ENCODE measurements at regions not wholly inside any gene's neighbourhood (a gene's known extent, or its start where the extent isn't known, plus 50 kb on each side); places are given as distances from the start of the nearest gene placed in this dataset.

DNA sequence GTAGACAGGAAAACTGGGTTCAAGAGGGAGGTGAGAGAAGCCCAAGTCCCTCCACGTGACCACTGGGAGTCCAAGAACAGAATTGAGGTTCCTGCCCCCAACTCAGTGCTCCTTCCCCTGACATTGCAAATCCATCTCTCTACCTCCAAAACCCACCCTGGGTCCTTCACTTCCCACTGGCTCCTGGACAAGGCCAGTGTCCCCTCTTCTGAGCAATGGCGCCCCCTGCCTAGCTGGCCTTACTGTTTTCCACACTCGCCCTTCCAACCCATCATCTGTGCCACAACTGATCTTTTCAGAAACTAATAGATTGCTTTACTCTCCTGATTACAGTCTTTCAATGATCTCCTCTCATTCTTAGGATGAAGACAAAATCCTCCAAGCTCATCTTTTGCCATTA is 200.3 kb downstream of the ANKRD60 start:
- TF ChIP-seq, protein P1, sequence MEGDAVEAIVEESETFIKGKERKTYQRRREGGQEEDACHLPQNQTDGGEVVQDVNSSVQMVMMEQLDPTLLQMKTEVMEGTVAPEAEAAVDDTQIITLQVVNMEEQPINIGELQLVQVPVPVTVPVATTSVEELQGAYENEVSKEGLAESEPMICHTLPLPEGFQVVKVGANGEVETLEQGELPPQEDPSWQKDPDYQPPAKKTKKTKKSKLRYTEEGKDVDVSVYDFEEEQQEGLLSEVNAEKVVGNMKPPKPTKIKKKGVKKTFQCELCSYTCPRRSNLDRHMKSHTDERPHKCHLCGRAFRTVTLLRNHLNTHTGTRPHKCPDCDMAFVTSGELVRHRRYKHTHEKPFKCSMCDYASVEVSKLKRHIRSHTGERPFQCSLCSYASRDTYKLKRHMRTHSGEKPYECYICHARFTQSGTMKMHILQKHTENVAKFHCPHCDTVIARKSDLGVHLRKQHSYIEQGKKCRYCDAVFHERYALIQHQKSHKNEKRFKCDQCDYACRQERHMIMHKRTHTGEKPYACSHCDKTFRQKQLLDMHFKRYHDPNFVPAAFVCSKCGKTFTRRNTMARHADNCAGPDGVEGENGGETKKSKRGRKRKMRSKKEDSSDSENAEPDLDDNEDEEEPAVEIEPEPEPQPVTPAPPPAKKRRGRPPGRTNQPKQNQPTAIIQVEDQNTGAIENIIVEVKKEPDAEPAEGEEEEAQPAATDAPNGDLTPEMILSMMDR (IDR thresholded peaks at IDR 0.05 in 2 of 3, conservative IDR thresholded peaks at IDR 0.05 in 1 of 3; ENCODE audit: control insufficient read depth in 2 of 3, extremely low read depth in 1 of 3, insufficient read depth in 1 of 3, low read depth in 3 of 3, low read length in 3 of 3) = 0 out of 6 replicates have a peak, but pooled peaks of 1 of the 3 experiments have one; percentile 20
- TF ChIP-seq RAD51 (IDR thresholded peaks at IDR 0.05) = no peak
- TF ChIP-seq, protein P2, sequence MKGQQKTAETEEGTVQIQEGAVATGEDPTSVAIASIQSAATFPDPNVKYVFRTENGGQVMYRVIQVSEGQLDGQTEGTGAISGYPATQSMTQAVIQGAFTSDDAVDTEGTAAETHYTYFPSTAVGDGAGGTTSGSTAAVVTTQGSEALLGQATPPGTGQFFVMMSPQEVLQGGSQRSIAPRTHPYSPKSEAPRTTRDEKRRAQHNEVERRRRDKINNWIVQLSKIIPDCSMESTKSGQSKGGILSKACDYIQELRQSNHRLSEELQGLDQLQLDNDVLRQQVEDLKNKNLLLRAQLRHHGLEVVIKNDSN (IDR thresholded peaks at IDR 0.05; ENCODE audit: borderline replicate concordance, extremely low read length, insufficient read depth, low read depth, low read length) = no peak
- TF ChIP-seq, protein P3, sequence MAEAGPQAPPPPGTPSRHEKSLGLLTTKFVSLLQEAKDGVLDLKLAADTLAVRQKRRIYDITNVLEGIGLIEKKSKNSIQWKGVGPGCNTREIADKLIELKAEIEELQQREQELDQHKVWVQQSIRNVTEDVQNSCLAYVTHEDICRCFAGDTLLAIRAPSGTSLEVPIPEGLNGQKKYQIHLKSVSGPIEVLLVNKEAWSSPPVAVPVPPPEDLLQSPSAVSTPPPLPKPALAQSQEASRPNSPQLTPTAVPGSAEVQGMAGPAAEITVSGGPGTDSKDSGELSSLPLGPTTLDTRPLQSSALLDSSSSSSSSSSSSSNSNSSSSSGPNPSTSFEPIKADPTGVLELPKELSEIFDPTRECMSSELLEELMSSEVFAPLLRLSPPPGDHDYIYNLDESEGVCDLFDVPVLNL (IDR thresholded peaks at IDR 0.05; ENCODE audit: low read depth, low read length) = no peak
- no peak for TF ChIP-seq EP300 (IDR thresholded peaks at IDR 0.05; ENCODE audit: borderline replicate concordance in 1 of 2, control insufficient read depth in 1 of 2, low read depth in 2 of 2, low read length in 2 of 2)
- TF ChIP-seq, protein P4, sequence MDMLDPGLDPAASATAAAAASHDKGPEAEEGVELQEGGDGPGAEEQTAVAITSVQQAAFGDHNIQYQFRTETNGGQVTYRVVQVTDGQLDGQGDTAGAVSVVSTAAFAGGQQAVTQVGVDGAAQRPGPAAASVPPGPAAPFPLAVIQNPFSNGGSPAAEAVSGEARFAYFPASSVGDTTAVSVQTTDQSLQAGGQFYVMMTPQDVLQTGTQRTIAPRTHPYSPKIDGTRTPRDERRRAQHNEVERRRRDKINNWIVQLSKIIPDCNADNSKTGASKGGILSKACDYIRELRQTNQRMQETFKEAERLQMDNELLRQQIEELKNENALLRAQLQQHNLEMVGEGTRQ (IDR thresholded peaks at IDR 0.05; ENCODE audit: borderline replicate concordance, low read depth, low read length) = no peak
- TF ChIP-seq GABPA (IDR thresholded peaks at IDR 0.05; ENCODE audit: low read depth) = no peak
- no peak for TF ChIP-seq BACH1 (IDR thresholded peaks at IDR 0.05; ENCODE audit: borderline replicate concordance)
- no peak for TF ChIP-seq SIN3A (IDR thresholded peaks at IDR 0.05; ENCODE audit: low read depth, low read length)
- TF ChIP-seq POLR2A (IDR thresholded peaks at IDR 0.05; ENCODE audit: low read depth, low read length) = no peak

Data from GM12878 (cell line).